ENCODE measurements at regions not wholly inside any gene's neighbourhood (a gene's known extent, or its start where the extent isn't known, plus 50 kb on each side); places are given as distances from the start of the nearest gene placed in this dataset.

DNA sequence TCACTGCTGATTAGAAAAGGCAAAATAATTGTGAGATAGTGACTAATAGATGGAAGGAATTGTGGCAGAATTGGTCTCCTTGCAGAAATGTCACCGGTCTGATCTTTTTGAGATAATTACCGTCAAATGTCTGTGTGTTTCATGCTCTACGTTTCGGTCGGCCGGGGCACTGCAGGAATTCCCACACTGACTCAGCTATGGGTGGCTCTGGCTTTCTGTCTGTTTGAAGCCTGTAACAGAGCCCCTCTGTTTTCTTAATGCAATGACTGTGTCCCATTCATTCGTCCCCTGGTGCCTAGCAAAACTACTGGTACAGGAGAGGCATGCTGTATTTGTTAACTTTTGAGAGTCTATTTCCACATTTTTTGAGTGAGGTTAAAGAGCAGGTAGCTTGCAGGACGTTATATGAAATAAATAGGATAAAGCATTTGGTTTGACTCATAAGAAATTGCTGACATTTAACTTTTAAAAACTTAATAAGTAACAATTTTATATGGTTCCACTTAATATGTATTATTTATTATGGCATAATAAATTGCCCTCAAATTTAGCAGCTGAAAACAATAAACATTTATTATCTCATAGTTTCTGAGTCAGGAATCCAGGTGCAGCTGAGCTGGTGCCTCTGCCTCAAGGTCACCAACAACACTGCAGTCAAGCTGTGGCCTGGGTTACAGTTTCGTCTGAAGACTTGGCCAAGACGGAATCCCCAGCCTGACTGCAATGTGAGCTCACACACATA lies 53.3 kb upstream of the CTBP2 start:
- no peak for DNase-seq (ENCODE audit: low read depth)

DNA sequence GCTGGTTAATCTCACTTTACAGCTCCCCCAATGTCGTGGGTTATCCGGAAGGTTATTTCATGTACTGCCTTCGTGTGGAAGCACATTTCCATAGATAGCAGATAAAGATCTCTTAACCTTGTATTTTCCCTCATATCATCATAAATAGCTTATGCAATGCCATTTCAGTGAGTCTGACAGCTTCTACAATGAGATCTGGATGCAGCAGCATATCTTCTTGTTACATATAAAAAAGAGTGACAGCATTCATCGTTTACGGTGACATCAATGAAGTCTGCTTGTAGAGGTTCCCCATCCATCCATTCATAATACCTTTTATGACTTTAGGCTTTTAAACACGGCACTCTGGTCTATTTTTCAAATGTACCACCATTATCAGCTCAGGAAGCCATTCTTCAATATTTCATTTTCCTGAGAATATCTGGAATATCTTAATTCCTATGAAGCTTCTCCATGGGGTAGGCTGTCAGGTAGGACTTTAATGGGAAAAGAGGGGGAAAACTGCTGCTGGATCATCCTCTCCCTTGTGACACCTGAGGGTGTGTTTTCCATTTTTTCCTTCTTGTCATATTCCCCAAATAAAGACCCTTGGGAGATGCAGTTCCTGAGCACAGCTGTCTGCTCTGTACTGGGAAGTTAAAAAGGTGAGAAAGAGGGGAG lies 51.9 kb upstream of the CTBP2 start:
- DNase-seq (ENCODE audit: low read depth) = no peak

Data from stimulated activated CD8-positive, alpha-beta memory T cell treated with anti-CD3 and anti-CD28 coated beads, Interleukin-4, amount 100 ng/mL, for 24 hours (primary cell).